ENCODE measurements at regions not wholly inside any gene's neighbourhood (a gene's known extent, or its start where the extent isn't known, plus 50 kb on each side); places are given as distances from the start of the nearest gene placed in this dataset.

- TF ChIP-seq CTCF (IDR thresholded peaks at IDR 0.05) = no peak
- Mint-ChIP-seq H3K9me3 (no peaks in the 10 kb centered on the region), H3K4me1 (ENCODE audit: low read depth) (no peaks in the 10 kb centered on the region), H3K27me3 (no peaks in the 10 kb centered on the region), H3K27ac (no peak overlapping the region), H3K36me3 (ENCODE audit: low read depth) (no peaks in the 10 kb centered on the region), H3K4me3 (no peak overlapping the region)
- Histone ChIP-seq H3K9me3 (ENCODE audit: control insufficient read depth in 1 of 2, insufficient read depth in 1 of 2, low read length in 2 of 2) (no peaks in the 10 kb centered on the region), H3K4me3 (ENCODE audit: low read length) (no peak overlapping the region), H3K27ac (ENCODE audit: low read depth in 1 of 2, low read length in 2 of 2) (no peak overlapping the region), H3K36me3 (ENCODE audit: insufficient read depth, low read length) (no peaks in the 10 kb centered on the region), H3K27me3 (ENCODE audit: control insufficient read depth in 1 of 2, insufficient read depth in 2 of 2, low read length in 2 of 2) (no peaks in the 10 kb centered on the region), H3K4me1 (ENCODE audit: insufficient read depth, low read length) (no peaks in the 10 kb centered on the region)
- DNase-seq (no peak), ATAC-seq (ENCODE audit: poor library complexity) (no peak)
- intact Hi-C loops (cut with DNase I, micrococcal nuclease) = no loop called here
- POLR2A ChIA-PET = no interaction called here
- CTCF ChIA-PET = no interaction called here
These were observed 160.9 kb downstream of the PPARGC1A start for GRCh38 chr4:23728971-23729370.

DNA sequence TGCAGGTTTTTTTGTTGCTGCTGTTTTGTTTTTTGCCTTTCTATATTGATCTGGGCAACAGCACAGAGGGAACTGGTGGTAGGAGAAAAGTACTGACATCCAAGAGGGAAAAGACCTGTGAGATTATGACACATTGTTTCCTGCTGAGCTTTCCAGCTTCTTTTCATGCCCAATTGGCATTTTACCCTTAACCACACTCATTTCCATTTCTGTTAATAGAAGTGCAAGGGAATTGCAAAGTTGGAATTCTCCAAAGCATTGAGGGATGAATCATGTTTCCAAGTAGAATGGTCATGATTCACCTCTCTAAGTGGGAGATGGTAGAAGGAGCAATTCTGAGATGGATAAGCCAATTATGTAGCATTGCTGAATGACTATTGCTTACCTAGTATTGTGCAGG, 161.5 kb downstream of the PPARGC1A start:
- Mint-ChIP-seq H3K27me3 (no peaks in the 10 kb centered on the region), H3K4me1 (ENCODE audit: low read depth) (no peaks in the 10 kb centered on the region), H3K27ac (no peak overlapping the region), H3K9me3 (no peaks in the 10 kb centered on the region), H3K36me3 (ENCODE audit: low read depth) (no peaks in the 10 kb centered on the region), H3K4me3 (no peak overlapping the region)
- CTCF ChIA-PET = no interaction called here
- DNase-seq (no peak), ATAC-seq (ENCODE audit: poor library complexity) (no peak)
- Histone ChIP-seq H3K9me3 (ENCODE audit: control insufficient read depth in 1 of 2, insufficient read depth in 1 of 2, low read length in 2 of 2) (no peaks in the 10 kb centered on the region), H3K27ac (ENCODE audit: low read depth in 1 of 2, low read length in 2 of 2) (no peak overlapping the region), H3K4me1 (ENCODE audit: insufficient read depth, low read length) (no peaks in the 10 kb centered on the region), H3K27me3 (ENCODE audit: control insufficient read depth in 1 of 2, insufficient read depth in 2 of 2, low read length in 2 of 2) (no peaks in the 10 kb centered on the region), H3K36me3 (ENCODE audit: insufficient read depth, low read length) (no peaks in the 10 kb centered on the region), H3K4me3 (ENCODE audit: low read length) (no peak overlapping the region)
- intact Hi-C loops (cut with DNase I, micrococcal nuclease) = no loop called here
- POLR2A ChIA-PET = no interaction called here
- TF ChIP-seq CTCF (IDR thresholded peaks at IDR 0.05) = no peak

GRCh38 chr4:23720556-23720955, 169.3 kb downstream of the PPARGC1A start:
- H3K27ac Mint-ChIP-seq = no peak overlapping the region
- H3K4me1 Mint-ChIP-seq (ENCODE audit: low read depth) = no peaks in the 10 kb centered on the region
- ChIA-PET CTCF (no interaction called here), POLR2A (no interaction called here)
- no peaks in the 10 kb centered on the region for H3K36me3 Mint-ChIP-seq (ENCODE audit: low read depth)
- H3K4me3 Mint-ChIP-seq = no peak overlapping the region
- Histone ChIP-seq H3K9me3 (ENCODE audit: control insufficient read depth in 1 of 2, insufficient read depth in 1 of 2, low read length in 2 of 2) (peaks cover 0 to 4% of the 10 kb centered on the region in 2 experiments), H3K27ac (ENCODE audit: low read depth in 1 of 2, low read length in 2 of 2) (no peak overlapping the region), H3K36me3 (ENCODE audit: insufficient read depth, low read length) (no peaks in the 10 kb centered on the region), H3K4me1 (ENCODE audit: insufficient read depth, low read length) (no peaks in the 10 kb centered on the region), H3K4me3 (ENCODE audit: low read length) (no peak overlapping the region), H3K27me3 (ENCODE audit: control insufficient read depth in 1 of 2, insufficient read depth in 2 of 2, low read length in 2 of 2) (no peaks in the 10 kb centered on the region)
- no peak for ATAC-seq (ENCODE audit: poor library complexity)
- no peak for TF ChIP-seq CTCF (IDR thresholded peaks at IDR 0.05)
- no peak for DNase-seq
- intact Hi-C loops (cut with DNase I, micrococcal nuclease) = no loop called here
- H3K27me3 Mint-ChIP-seq = no peaks in the 10 kb centered on the region
- no peaks in the 10 kb centered on the region for H3K9me3 Mint-ChIP-seq

All from CD4-positive, alpha-beta T cell (primary cell).